HUES48 (cell line): ENCODE measurements at regions not wholly inside any gene's neighbourhood (a gene's known extent, or its start where the extent isn't known, plus 50 kb on each side); places are given as distances from the start of the nearest gene placed in this dataset.
A peak's percentile ranks its signal among the peaks of the same experiment; 100 is the strongest.
"Not testable (repeated sequence)": the region's sequence is repeated elsewhere in the genome, so short reads cannot be mapped to it uniquely, and the experiment has no call there.

Experiments
- H3K27ac ChIP-seq: one replicate; pipeline ENCODE4 v1.7.0; 2013; ENCODE audit warnings: low read depth, low read length, inconsistent platforms
- H3K27me3 ChIP-seq: 2 replicates; pipeline ENCODE4 v1.6.1; 2013; ENCODE audit warnings: mild to moderate bottlenecking, low read length; ENCODE audit not compliant: control insufficient read depth, insufficient read depth
- H3K36me3 ChIP-seq: 2 replicates; pipeline ENCODE4 v1.6.1; 2013; ENCODE audit warnings: low read length; ENCODE audit not compliant: control insufficient read depth, insufficient read depth
- H3K4me1 ChIP-seq: 2 replicates; pipeline ENCODE4 v1.6.1; 2013; ENCODE audit warnings: mild to moderate bottlenecking, low read length; ENCODE audit not compliant: control insufficient read depth, insufficient read depth
- H3K4me3 ChIP-seq: 2 replicates; pipeline ENCODE4 v1.5.1; 2013; ENCODE audit warnings: mild to moderate bottlenecking, low read depth, low read length
- H3K9ac ChIP-seq: 2 replicates; pipeline ENCODE4 v1.6.1; 2013; ENCODE audit warnings: mild to moderate bottlenecking, low read depth, low read length, moderate library complexity
- H3K9me3 ChIP-seq: 2 replicates; pipeline ENCODE4 v1.6.1; 2013; ENCODE audit warnings: low read length; ENCODE audit not compliant: control insufficient read depth, insufficient read depth

GRCh38 chr2:59378127-59378526 lies 1137.0 kb upstream of the FANCL start:
- no peak overlapping the region for H3K9ac ChIP-seq
- H3K36me3 ChIP-seq, result no peaks in the 10 kb centered on the region
- no peaks in the 10 kb centered on the region for H3K4me1 ChIP-seq
- H3K27ac ChIP-seq, result no peak overlapping the region
- H3K9me3 ChIP-seq, result no peaks in the 10 kb centered on the region
- H3K4me3 ChIP-seq, result no peak overlapping the region
- H3K27me3 ChIP-seq, result no peaks in the 10 kb centered on the region

DNA sequence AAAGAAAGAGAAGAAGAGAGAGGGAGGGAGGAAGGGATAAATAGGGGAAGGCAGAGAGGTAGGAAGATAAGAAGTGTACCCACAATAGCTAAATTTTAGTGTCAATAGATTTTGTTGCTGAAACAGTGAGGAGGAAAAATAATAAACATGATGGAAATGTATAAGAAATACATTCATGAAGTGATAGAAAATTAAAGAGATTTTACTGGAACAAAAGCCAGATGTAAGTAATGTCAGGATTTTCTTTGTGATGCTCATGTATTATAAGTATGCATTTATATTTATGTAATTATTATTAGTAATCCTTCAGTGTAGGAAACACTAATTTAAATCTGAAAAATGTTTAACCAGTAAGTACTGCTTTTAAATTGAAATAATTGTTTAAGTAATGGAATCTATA lies 1125.2 kb upstream of the FANCL start:
- Histone ChIP-seq H3K9ac (no peak overlapping the region), H3K9me3 (no peaks in the 10 kb centered on the region), H3K27me3 (no peaks in the 10 kb centered on the region), H3K36me3 (no peaks in the 10 kb centered on the region), H3K27ac (no peak overlapping the region), H3K4me1 (no peaks in the 10 kb centered on the region), H3K4me3 (no peak overlapping the region)

GRCh38 chr2:59354498-59354897 lies 1113.4 kb upstream of the FANCL start:
- H3K9ac ChIP-seq, result no peak overlapping the region
- H3K27me3 ChIP-seq, result no peaks in the 10 kb centered on the region
- H3K36me3 ChIP-seq, result no peaks in the 10 kb centered on the region
- H3K4me1 ChIP-seq, result no peaks in the 10 kb centered on the region
- no peak overlapping the region for H3K27ac ChIP-seq
- H3K9me3 ChIP-seq, result no peaks in the 10 kb centered on the region
- H3K4me3 ChIP-seq, result no peak overlapping the region

DNA sequence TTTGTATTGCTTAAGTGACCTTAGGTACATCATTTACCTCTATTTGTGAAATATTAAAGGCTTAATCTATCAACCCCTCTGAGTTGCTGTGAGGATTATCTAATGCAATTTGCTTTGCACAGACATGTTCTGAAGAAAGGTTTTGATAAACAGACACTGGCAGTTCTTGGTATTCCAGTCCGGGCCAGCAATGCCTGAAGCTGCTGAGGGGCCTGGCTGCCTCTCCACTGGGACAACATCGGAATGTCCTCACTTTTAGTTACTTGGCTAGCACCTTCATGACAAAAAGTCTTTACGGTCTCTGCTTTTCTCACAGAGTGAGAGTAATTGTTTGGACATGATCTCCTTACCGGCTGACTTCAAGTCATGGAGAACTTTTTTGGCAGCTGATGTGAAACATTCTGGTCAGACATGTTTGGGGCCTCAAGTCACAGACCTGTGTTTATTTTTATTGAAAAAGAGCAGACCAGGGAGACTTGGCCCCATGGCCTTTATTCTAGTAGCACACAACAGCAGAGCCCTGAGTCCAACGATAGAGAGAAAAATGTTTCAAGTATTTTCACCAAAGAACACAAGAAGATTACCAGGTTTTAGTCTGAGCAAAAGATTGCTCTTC lies 1112.3 kb upstream of the FANCL start:
- Histone ChIP-seq H3K27me3 (no peaks in the 10 kb centered on the region), H3K4me3 (no peak overlapping the region), H3K4me1 (no peaks in the 10 kb centered on the region), H3K27ac (no peak overlapping the region), H3K36me3 (no peaks in the 10 kb centered on the region), H3K9me3 (no peaks in the 10 kb centered on the region), H3K9ac (no peak overlapping the region)

- H3K36me3 ChIP-seq, result no peaks in the 10 kb centered on the region
- H3K27me3 ChIP-seq, result no peaks in the 10 kb centered on the region
- H3K9me3 ChIP-seq, result no peaks in the 10 kb centered on the region
- H3K27ac ChIP-seq, result peak overlapping the region; percentile 63
- H3K4me3 ChIP-seq, result peak overlapping the region; percentile 12; the same call in 1 of the 2 replicates
- H3K4me1 ChIP-seq, result peaks cover 22% of the 10 kb centered on the region
- no peak overlapping the region for H3K9ac ChIP-seq
Observed at GRCh38 chr2:59342166-59342565, 1101.0 kb upstream of the FANCL start.

- Histone ChIP-seq H3K36me3 (no peaks in the 10 kb centered on the region), H3K4me1 (peaks cover 22% of the 10 kb centered on the region), H3K4me3 (no peak overlapping the region), H3K27ac (no peak overlapping the region), H3K9ac (no peak overlapping the region), H3K27me3 (no peaks in the 10 kb centered on the region), H3K9me3 (no peaks in the 10 kb centered on the region)
Observed at GRCh38 chr2:59339837-59340207, 1098.7 kb upstream of the FANCL start.

DNA sequence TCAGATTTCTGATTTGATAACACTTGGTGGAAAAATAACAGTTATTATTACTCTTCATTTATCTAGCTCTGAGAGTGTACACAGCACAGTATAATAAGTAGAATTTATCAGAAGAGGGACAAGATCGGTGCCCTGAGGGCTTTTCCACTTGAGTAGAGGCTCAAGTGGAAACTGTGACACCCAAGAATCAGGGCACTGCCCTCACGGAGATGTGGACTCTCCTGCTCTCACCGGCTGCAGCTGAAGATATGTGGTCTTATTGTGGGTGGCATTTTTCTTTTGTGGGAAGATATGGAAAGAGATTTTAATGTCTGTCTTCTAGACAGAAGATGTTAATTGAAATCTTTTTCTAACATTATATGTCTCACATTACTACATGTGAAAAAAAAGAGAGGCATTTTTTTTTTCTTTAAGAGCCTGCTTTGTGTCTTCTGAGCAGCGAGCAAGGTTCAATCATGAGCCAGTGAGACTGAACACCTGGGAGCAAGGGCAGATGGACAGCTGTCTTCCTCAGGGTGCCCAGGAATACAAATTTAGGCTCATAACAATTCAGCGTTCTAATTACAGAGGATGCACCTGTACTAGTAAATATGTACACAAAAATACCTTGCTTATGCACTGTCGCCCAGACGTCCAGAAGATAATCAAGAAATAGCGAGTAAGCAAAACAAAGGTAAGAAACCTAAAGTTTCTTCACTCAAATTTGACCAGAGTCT lies 1098.2 kb upstream of the FANCL start:
- H3K27me3 ChIP-seq, result no peaks in the 10 kb centered on the region

GRCh38 chr2:59333007-59333406 lies 1091.9 kb upstream of the FANCL start:
- no peak overlapping the region for H3K27ac ChIP-seq
- no peaks in the 10 kb centered on the region for H3K4me1 ChIP-seq
- H3K4me3 ChIP-seq, result no peak overlapping the region

More for the DNA sequence above, 1098.2 kb upstream of the FANCL start:
- Histone ChIP-seq H3K36me3 (no peaks in the 10 kb centered on the region), H3K4me1 (peaks cover 22% of the 10 kb centered on the region), H3K9ac (no peak overlapping the region), H3K9me3 (no peaks in the 10 kb centered on the region), H3K4me3 (no peak overlapping the region), H3K27ac (no peak overlapping the region)

DNA sequence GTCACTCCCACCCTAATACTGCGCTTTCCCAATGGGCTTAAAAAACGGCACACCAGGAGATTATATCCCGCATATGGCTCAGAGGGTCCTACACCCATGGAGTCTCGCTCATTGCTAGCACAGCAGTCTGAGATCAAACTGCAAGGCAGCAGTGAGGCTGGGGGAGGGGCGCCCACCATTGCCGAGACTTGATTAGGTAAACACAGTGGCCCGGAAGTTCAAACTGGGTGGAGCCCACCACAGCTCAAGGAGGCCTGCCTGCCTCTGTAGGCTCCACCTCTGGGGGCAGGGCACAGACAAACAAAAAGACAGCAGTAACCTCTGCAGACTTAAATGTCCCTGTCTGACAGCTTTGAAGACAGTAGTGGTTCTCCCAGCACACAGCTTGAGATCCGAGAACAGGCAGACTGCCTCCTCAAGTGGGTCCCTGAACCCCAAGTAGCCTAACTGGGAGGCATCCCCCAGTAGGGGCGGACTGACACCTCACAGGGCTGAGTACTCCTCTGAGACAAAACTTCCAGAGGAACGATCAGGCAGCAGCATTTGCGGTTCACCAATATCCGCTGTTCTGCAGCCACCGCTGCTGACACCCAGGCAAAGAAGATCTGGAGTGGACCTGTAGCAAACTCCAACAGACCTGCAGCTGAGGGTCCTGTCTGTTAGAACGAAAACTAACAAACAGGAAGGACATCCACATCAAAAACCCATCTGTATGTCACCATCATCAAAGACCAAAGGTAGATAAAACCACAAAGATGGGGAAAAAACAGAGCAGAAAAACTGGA lies 1085.6 kb upstream of the FANCL start:
- H3K4me3 ChIP-seq, H3K36me3 ChIP-seq, H3K4me1 ChIP-seq, H3K27ac ChIP-seq, H3K27me3 ChIP-seq, H3K9ac ChIP-seq, H3K9me3 ChIP-seq: not testable (repeated sequence)

More at GRCh38 chr2:59333007-59333406, 1091.9 kb upstream of the FANCL start:
- H3K27me3 ChIP-seq, result no peaks in the 10 kb centered on the region
- no peaks in the 10 kb centered on the region for H3K9me3 ChIP-seq
- no peaks in the 10 kb centered on the region for H3K36me3 ChIP-seq
- no peak overlapping the region for H3K9ac ChIP-seq

GRCh38 chr2:59322870-59323269 lies 1081.7 kb upstream of the FANCL start:
- Histone ChIP-seq H3K9ac (no peak overlapping the region), H3K27me3 (no peaks in the 10 kb centered on the region), H3K9me3 (peaks cover 6% of the 10 kb centered on the region; the same call in 1 of the 2 replicates), H3K4me1 (no peaks in the 10 kb centered on the region), H3K27ac (no peak overlapping the region), H3K36me3 (no peaks in the 10 kb centered on the region), H3K4me3 (no peak overlapping the region)

DNA sequence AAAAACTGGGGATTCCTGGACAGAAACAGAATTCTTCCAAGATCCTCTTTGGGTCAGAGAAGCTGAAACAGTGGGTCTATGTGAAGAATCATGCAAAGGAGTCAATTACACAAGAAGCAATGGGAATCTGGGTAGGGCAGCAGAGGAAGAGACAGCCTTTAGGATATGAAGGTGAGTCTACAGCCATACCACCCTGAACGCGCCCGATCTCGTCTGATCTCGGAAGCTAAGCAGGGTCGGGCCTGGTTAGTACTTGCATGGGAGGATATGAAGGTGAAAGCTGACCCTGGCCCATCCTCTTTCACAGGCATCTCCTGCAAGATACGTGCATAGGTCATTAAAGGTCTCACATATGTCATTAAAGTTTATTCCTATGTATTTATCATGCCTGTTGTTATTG lies 1080.9 kb upstream of the FANCL start:
- Histone ChIP-seq H3K27me3 (no peaks in the 10 kb centered on the region), H3K9ac (no peak overlapping the region), H3K27ac (no peak overlapping the region), H3K4me1 (no peaks in the 10 kb centered on the region), H3K9me3 (peaks cover 6% of the 10 kb centered on the region; the same call in 1 of the 2 replicates), H3K36me3 (no peaks in the 10 kb centered on the region), H3K4me3 (no peak overlapping the region)
